GM18517 (cell line): ENCODE measurements at regions not wholly inside any gene's neighbourhood (a gene's known extent, or its start where the extent isn't known, plus 50 kb on each side); places are given as distances from the start of the nearest gene placed in this dataset.
"Not testable (repeated sequence)": the region's sequence is repeated elsewhere in the genome, so short reads cannot be mapped to it uniquely, and the experiment has no call there.

ENCODE experiments used
- ATAC-seq: cut with Tn5 transposase; IDR thresholded peaks from one replicate; pipeline ENCODE4 v1.9.1; 2021; ENCODE audit warnings: mild to moderate bottlenecking, moderate library complexity; ENCODE audit not compliant: unreplicated experiment

DNA sequence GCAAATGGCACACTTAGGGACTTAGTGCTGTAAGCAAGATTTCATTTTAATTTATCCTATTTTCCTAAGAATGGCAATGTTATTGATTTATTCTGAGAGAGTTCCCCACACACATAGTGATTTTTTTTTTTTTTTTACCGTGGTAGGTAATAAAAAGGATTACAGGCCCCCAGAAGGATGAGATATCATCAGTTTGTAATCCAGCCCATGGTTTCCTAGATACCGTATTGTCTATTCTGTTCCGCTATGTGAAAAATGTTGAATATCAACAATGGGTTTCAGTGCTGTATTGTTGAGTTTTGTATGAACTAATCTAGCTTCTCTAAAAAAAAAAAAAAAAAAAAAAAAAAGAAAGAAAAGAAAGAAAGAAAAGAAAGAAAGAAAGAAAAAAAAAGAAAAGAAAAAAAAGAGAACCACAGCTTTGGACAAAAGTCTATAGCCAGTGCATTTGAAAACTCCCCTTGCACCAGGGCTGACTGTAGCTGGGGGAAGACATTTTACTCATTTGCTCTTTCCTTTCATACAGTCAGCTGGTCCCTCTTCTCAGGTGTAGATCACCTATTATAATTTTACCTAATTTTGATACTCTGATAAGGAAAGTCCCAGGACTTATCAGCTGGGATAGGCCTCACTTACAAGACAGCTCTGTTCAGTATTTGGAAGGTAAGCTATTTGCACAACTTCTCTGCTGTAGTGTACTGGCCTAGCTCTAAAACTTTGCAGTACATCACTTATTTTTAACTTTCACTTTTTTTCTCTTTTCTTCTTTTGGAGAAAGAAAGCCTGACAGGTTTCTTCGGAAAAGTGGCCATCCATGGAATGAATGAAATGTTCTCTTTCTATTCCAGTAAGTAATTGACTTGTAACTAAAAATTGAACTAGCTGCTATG is 101.4 kb upstream of the SOX2 start:
- no peak for ATAC-seq

DNA sequence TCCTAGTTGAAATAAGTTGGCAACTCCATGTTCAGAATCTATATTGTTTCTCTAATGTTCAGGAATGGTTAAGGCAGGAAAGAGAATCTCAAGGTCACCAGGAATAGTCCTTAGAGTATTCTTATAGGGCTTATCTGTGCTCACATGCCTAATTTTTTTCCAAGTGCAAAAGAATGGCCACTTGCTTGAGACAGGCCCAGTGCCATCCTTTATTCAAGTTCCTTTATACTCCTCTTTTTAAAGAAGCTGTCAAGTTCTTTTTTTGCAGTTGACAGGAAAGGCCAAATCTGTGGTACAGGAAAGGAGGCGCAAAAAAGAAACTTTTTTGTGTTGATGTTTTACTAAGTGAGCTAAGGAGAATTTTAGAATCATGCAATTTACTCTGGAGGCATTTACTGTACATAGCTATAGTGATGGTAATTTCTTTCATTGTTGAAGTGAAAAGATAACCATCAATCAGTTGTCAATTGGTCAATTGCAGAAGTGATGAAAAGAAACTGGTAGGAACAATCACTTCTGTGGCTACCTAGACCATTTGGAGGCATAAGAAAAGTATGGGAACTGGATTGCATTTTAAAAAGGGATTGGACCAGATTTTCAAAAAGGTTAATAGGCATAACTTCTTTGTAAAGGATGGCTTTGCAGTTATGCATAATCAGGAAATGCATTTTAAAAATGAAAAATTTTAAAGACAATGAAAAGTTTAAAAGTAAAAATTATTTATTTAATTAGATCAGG is 102.5 kb upstream of the SOX2 start:
- no peak for ATAC-seq

- ATAC-seq = no peak
Measured at GRCh38 chr3:181604267-181604666, 107.5 kb upstream of the SOX2 start.

DNA sequence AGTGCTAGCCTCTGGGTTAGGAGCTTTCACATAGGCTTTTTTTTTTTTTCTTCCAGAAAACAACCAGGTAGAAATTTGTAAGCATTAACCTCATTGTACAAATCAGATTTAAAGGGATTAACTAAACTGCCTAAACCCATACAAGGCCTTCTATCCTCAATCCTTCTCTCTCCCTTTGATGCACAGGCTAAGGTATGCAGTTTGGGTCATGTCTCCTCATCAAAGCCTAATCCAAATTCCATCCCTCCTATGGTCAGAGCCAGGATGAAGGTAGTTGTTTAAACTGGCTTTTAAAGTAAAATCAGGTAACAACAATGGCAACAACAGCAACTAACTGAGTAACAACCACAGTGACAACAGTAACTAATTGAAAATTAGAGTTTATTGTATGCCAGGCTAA is 115.6 kb upstream of the SOX2 start:
- ATAC-seq = no peak

DNA sequence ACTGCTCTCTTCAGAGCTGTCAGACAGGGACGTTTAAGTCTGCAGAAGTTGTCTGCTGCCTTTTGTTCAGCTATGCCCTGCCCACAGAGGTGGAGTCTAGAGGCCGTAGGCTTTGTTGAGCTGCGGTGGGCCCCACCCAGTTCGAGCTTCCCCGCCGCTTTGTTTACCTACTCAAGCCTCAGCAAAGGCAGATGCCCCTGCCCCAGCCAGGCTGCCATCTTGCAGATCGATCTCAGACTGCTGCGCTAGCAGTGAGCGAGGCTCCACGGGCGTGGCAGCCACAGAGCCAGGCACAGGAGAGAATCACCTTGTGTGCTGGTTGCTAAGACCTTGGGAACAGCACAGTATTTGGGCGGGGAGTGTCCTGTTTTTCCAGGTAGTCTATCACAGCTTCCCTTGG is 120.8 kb upstream of the SOX2 start:
- not testable (repeated sequence) for ATAC-seq

GRCh38 chr3:181582619-181583018 is 129.1 kb upstream of the SOX2 start:
- no peak for ATAC-seq

GRCh38 chr3:181581656-181582055 is 130.1 kb upstream of the SOX2 start:
- ATAC-seq = no peak

DNA sequence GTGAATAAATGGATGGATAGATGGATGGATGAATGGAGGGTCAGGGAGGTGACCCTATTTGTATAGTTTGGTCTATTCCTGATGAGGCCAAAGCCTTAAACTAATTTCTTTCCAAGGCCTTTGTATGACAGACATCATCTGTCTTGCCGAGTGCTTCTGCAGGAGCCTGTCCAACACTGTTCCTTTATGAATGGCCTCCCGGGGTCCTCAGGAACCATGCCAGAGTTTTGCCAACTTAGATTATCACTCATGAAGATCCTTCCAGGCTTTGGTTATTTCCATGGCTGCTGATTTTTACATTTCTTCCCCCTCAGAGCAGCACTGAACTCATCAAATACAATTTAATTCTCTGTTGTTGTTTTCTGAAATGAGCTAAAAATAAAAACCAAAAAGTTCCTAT is 133.0 kb upstream of the SOX2 start:
- ATAC-seq = no peak

- ATAC-seq = no peak
Measured at GRCh38 chr3:181572432-181572831, 139.3 kb upstream of the SOX2 start.

GRCh38 chr3:181570472-181570871 is 141.3 kb upstream of the SOX2 start:
- no peak for ATAC-seq

DNA sequence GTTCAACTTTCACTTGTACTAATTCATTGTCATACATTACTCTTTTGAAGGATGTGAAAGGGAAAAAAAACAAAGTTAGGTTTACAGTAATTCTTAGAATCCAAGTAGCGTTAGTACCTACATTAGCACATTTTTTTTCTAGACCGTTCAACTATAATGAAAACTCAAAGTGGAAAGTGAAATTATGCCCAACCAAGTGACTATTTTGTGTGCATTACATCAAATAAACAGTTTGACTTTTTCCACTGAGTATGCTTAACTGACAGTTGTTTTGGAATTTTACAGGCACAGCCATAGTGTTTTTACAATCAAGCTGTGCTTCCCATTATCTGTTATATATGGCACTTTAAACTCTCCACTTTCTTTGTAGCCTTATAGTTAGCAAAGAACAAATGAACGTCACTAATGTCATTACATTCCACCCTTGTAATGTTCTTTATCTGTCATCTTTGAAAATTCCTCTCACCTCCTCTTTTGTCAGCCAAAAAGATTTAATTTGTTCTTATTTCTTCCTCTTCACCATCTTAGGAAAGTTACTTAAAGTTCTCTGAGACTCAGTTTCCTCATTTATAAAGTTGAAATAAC is 142.3 kb upstream of the SOX2 start:
- ATAC-seq = no peak

DNA sequence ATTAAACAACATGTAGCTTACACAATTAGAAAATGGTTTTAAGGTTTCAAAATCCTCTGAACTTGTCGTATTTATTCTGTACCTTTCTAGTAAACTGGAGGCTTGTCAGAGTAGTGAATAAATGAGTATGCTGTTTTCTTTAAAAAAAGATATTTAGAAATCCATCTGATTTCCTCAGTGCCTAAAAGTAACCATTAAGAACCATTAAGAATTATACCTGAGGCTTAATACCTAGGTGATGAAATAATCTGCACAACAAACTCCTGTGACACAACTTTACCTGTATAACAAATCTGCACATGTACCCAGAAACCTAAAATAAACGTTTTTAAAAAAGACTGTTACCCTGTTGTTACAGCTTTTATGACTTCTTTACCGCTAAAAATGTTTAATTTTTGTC is 143.0 kb upstream of the SOX2 start:
- no peak for ATAC-seq

GRCh38 chr3:181568248-181568647 is 143.5 kb upstream of the SOX2 start:
- ATAC-seq = no peak

GRCh38 chr3:181567311-181568075 is 144.2 kb upstream of the SOX2 start:
- no peak for ATAC-seq

DNA sequence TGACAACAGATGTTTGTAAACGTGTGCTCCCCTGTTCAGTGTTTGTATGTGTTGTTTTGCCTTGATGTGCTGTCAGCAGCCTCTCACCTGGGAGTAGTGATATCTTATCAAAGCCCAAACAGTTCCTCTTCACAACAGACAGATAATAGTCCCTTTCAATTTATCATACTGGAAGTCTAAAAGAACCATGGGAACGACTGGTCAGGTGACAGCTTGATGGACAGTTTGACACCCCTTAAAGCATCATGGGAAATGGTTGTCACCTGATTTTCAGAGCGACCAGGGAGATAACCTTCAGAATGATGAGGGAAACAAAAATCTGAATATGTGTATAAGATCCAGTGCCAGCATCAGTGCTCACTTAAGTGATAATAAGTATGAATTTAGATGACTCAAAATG is 146.3 kb upstream of the SOX2 start:
- no peak for ATAC-seq

DNA sequence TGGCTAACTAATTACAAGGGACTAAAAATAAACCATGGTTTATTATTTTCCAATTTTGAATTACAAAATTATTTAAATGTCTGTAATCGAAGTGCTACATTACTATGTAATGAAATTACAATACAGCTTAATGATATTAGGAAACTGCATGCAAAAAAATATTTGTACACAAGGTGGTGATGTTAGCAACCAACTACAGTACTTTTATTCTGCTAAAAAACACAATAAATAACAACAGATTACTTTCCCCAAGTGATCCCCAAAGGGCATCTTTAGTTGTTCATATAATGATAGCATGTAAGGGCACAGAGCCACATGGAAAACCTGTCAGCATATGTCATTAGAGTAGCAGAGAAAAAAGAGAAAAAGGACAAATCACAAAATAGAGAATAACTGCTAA is 147.5 kb upstream of the SOX2 start:
- no peak for ATAC-seq

DNA sequence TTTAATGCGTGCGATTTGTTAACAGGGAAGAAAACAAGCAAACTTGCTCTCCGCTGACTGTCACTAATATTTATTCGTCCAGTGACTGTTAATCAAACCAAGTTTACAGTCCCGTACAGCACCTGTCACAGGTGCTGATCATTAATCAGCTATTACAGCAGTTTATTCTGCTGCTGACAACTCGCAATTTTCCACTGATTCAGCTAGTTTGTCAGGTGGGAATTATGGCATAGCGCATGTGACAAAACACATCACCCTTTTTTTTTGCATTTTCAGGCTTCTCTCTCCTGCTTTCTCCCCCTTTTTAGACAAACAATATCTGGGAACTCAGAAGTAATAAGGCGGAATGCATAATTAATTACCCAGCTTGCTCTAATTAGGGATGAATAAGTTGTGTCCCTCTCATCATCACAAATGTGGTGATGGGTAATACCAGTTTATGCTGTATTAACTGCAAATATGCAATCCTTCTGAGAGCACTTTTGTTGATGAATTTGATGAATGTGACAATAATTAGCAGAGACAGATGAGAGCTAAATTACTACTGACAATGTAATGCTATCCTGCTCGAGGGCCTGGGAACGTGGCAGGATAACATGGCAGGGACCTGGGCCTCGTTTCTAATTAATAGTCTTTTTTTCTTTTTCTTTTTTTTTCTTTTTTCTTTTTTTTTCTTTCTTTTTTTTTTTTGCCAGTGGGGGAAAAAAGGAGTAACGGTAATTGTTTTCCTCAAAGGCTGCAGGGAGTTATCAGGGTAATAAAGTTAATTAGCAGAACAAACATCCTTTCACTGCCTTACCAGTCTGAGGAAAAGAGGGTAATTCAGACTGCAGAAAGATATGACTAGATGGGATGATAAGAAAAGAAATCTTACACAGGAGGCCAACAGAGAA is 150.3 kb upstream of the SOX2 start:
- no peak for ATAC-seq

DNA sequence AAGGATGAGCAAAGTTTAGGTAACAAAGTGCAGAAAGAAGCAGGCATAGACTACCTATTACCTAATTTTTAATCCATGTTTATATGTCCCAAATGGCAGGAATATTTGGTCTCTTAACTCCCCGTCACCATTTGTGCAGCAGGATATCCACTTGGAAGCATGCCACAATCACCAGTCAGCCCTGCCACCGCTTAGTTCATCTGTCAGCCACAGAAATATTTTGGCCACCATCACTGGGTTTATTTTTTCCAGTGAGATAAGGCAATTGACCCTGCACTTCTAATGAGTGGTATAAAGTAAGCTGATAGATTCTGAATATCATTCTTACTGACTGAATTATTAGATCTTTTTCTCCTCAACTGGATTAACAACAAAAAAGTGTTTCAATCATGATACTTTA is 152.9 kb upstream of the SOX2 start:
- no peak for ATAC-seq

GRCh38 chr3:181555681-181556080 is 156.0 kb upstream of the SOX2 start:
- no peak for ATAC-seq

GRCh38 chr3:181554233-181554765 is 157.4 kb upstream of the SOX2 start:
- ATAC-seq = no peak
